CD4-positive, alpha-beta T cell treated with Interleukin-6 for 4 hours (primary cell): ENCODE measurements at regions not wholly inside any gene's neighbourhood (a gene's known extent, or its start where the extent isn't known, plus 50 kb on each side); places are given as distances from the start of the nearest gene placed in this dataset.

ENCODE experiments used
- DNase-seq: peaks from one replicate; pipeline ENCODE4 v3.0.0-alpha.2; 2020; ENCODE audit warnings: mixed read lengths

- DNase-seq: no peak
These were observed 231.2 kb upstream of the ARRDC4 start for GRCh38 chr15:97729270-97729669.

DNA sequence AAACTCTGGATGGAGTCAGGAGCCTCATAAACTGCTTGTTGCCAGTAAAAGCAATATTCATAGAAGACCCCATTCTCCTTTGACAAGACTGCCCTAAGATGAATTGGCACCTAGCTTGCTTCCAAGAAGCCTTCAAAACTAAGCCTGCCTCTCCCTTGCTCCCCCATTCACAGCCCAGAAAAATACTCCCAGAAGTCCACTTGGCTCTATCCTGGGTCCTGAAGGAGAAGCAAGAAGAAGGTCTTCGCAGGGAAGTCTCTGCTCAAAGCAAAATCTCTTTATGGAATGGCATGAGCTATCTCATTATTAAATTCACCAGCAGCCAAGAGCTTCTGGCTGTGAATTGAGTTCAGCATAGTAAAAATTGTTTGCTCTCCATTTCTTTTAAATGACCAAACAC, 230.2 kb upstream of the ARRDC4 start:
- DNase-seq: no peak

GRCh38 chr15:97731859-97732258, 228.6 kb upstream of the ARRDC4 start:
- no peak for DNase-seq

DNA sequence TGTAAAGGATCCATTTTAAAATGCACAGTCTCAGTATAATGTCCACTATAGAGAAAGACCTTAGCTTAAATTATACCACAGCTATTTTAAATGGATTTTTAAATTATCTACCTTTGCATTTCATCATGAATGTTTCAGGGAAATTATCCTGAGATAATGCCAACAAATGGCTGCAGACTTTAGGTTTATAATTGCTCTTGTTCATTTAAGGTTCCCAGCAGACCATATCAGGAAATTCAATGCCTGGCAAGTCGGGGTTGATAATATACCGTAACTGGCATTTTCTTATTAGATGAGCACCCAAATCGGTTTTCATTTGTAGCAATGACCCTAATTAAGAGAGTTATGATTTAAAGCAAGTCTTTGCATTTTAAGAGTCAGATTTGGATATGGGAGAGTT, 227.1 kb upstream of the ARRDC4 start:
- no peak for DNase-seq

GRCh38 chr15:97736748-97737147, 223.8 kb upstream of the ARRDC4 start:
- no peak for DNase-seq

GRCh38 chr15:97745481-97746071, 214.9 kb upstream of the ARRDC4 start:
- DNase-seq: no peak

DNA sequence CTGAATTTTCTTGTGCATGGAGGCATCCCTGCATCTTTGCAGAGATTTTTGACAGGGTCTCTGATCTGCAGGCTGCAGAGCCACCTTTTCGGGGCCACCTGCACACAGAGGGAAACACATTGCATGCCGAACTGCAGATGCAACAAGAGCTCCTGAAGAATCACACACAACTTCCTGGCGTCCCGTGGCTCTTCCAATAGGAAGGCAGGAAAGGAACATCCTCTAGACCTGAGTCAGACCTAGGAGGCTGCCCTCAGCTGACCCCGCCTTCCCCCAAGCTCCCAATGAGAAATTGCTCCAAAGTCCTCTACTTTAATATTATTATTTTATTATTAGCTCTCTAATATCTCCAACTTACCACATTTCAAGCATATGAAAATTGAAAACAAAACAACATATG, 213.2 kb upstream of the ARRDC4 start:
- no peak for DNase-seq

GRCh38 chr15:97748576-97748975, 211.9 kb upstream of the ARRDC4 start:
- no peak for DNase-seq

DNA sequence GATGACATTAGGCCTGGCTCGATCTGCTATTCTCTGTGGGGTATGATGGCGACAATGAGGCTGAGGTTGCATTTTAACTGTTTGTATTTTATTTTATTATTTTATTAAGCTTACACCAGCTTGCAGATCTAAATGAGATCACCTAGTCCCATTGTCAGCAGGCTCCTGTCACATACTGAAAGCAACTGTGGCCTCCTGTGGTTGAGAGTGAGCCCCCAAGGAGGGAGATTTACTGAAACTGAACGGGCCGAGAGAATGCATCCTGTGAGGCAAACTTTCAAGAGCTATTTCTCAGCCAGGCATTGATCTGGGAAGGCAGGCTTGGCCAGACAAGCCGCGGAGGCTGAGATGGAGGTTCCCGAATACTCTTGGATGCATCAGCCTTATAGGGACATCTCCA, 210.4 kb upstream of the ARRDC4 start:
- DNase-seq: no peak

- DNase-seq: no peak
These were observed 204.8 kb upstream of the ARRDC4 start for GRCh38 chr15:97755726-97756125.

- no peak for DNase-seq
These were observed 201.1 kb upstream of the ARRDC4 start for GRCh38 chr15:97759363-97759762.

- no peak for DNase-seq
These were observed 199.4 kb upstream of the ARRDC4 start for GRCh38 chr15:97761110-97761509.

DNA sequence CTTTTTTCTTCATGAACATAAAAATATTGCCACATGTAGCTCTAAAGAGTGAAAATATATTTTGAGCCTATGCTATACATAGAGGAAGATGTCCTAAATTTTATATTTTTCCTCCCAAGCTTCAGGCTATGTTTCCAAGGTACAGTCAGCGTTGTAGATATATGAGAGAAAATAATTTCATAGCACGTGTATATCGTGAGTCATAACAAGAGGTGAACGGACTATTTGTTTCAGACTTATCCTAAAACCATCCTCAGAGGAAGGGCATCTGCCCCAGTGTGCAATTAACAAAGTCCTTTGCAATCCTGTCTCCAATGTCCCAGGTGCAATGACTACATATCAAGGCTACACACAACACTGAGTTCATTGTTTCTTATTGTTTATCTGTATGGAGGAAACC, 177.3 kb upstream of the ARRDC4 start:
- DNase-seq: no peak

GRCh38 chr15:97786741-97787140, 173.8 kb upstream of the ARRDC4 start:
- no peak for DNase-seq

DNA sequence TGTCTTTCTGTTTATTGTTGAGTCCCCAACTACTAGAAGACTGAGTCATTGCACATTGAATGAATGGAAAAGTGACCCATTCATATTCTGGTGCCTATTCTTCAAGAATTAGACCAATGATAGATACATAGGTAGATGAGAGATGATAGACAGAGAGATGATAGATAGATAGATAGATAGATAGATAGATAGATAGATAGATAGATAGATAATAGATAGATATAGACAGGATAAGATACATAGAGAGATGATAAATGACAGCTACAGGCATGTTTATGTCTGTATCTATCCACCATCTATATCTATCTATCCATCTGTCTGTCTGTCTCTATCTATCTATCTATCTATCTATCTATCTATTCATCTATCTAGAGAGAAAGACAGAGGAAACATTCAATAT, 170.3 kb upstream of the ARRDC4 start:
- DNase-seq: no peak

DNA sequence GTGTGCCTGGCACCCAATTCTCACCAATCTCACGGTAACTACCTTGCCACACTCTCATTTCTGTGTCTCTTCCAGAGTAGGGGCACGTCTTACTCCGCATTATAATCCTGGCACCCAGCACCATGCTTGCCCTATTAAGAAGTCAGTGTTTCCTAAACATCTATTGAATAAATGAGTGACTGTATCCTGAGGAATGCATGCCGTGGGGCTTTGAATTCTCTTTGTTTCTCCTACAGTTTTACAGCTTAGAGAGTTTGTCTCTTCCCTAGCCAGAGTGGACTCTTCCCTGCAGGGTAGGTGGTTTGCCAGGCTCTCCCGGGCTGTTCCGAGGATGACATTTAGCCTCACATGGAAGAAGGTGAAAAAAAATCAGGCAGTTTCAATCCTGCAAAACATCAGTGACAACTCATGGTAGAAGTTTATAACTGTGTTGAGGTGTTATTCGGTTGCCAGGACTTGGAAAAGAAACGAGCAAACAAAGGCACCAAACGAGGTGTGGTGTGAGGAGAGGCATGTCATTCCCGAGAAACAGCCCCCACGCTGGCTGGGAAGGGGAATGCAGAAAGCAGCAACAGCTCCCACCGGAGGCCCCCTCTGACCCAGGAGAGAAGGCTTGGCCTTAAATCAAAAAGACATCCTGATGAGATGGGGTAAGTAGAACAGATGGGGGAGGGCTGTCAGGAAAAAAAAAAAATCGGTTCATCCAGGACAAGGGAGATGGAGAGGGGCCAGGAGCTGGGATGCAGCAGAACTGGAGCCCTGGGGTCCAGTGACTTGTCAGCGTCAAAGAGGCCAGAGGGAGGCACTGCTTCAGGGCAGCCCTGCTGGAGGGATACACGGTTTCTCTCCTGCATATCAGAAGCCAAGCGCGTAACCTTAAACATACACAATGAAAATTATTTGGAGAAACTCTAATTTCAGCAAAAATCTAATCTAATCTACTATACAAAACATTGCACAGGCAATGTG, 168.4 kb upstream of the ARRDC4 start:
- DNase-seq: no peak

GRCh38 chr15:97804950-97805349, 155.6 kb upstream of the ARRDC4 start:
- DNase-seq: no peak

- no peak for DNase-seq
These were observed 153.7 kb upstream of the ARRDC4 start for GRCh38 chr15:97806766-97807165.

DNA sequence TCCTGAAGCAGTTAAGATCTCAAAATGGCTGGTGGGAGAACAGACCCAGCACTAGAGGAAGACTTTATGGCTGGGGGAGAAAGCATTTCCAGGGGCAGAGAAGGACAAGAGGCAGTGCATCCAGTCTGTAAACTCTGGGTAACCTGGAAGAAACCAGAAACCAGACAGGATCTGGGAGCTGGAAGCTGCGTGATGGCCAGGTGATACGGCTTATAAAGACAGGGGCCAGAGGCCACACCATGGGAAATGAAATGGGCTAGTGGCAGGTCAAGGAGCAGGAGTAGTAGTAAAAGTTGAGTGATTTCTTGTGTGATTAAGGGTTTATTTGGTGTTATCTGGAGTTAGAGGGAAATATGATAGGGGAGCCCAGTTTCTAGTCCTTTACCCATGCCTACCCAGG, 144.7 kb upstream of the ARRDC4 start:
- no peak for DNase-seq

- no peak for DNase-seq
These were observed 143.1 kb upstream of the ARRDC4 start for GRCh38 chr15:97817276-97817890.

DNA sequence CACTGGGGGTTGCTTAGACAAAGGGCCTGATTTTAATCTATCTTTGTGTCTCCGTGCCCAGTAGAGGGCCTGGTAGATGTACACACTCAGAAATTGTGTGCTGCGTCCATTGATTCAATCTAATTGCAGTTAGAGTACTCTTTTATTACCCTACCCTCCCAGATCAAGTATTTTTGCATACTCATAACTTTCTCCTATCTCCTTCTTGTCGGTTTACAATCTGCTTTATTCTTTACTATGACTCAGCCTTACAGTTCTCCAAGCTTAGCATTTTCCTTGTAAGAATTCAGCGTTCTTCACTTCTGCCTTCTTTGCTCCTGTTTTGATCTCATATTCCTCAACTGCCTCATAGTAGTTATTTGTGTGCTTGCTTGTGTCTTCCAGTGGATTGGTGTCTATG, 124.5 kb upstream of the ARRDC4 start:
- DNase-seq: no peak

GRCh38 chr15:97837896-97838295, 122.6 kb upstream of the ARRDC4 start:
- DNase-seq: no peak

DNA sequence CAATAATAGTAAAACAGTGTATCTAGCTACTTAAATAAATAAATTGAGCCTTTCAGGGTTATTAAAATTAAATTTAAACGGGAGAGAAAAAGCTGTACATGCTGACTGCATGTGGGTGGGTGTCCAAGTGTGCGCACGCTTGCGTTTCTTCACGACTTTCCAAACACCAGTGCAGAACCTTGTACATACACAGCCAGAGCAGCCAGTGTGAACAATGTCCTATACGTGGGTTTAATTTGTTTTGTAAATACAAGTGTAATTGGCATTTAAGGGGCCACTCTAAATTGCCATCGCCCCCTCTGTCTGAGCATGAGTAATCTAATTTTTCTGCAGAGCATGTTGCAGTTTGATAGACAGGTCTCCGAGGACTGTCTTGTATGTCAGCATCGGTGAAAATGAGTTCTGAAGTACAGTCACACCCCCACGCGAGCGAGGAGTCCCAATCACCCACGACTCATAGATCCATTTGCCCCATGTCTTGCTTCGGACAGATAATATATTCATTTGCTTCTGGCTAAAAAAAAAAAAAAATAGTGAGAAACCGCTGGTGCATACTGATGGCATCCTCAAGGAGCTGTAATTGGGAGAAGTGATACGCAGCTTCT, 121.8 kb upstream of the ARRDC4 start:
- no peak for DNase-seq

DNA sequence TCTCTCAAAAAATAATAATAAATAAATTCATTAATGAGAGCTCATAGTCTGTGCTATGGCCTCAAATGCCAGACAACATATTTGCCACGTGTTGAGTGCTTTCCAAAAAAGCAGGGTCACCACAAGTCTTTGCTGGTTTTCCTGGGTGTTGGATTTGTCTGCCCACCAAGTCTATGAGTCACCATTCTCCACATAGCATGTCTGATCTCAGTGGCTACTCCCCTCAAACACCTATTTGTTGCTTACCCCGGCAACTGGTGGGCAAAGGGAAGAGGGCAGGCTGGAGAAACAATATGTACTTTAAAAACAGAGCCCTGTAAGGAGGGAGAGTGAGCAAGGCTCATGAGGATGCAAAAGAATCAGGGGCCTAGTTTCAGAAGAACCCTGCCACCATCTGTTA, 120.0 kb upstream of the ARRDC4 start:
- DNase-seq: no peak
